GM23338 (cell line): ENCODE measurements at regions not wholly inside any gene's neighbourhood (a gene's known extent, or its start where the extent isn't known, plus 50 kb on each side); places are given as distances from the start of the nearest gene placed in this dataset.

Experiments used
- CREB1 ChIP-seq: fragments of 250-450 bp; sonication (Bioruptor Pico); IDR thresholded peaks from 2 replicates; pipeline ENCODE4 v1.5.0; 2020; ENCODE audit warnings: low read depth, mild to moderate bottlenecking, moderate library complexity
- NANOG ChIP-seq: IDR thresholded peaks from 2 replicates; pipeline ENCODE4 v1.6.1; 2016; ENCODE audit warnings: antibody characterized with exemption, borderline replicate concordance
- POLR2AphosphoS5 ChIP-seq: IDR thresholded peaks from 2 replicates; pipeline ENCODE4 v1.6.1; 2016; ENCODE audit warnings: antibody characterized with exemption, low read depth
- REST ChIP-seq: IDR thresholded peaks from one replicate; pipeline ENCODE4 v1.6.1; 2018; ENCODE audit warnings: antibody characterized with exemption; ENCODE audit not compliant: unreplicated experiment
- STAT1 ChIP-seq: IDR thresholded peaks from one replicate; pipeline ENCODE4 v1.6.1; 2016; ENCODE audit warnings: antibody characterized with exemption; ENCODE audit not compliant: unreplicated experiment
- TF ChIP-seq, protein P1 (sequence below): fragments of 250-450 bp; sonication (Bioruptor Pico); IDR thresholded peaks from 2 replicates; pipeline ENCODE4 v1.5.0; 2020; ENCODE audit warnings: mild to moderate bottlenecking, moderate library complexity
- TF ChIP-seq, protein P2 (sequence below), 2 experiments: fragments of 200-600 bp in 1 of 2; sonication (generic) in 1 of 2; conservative IDR thresholded peaks; 2 replicates each; pipeline versions ENCODE4 v1.5.1 to v1.6.1; 2016 to 2017; ENCODE audit warnings: antibody characterized with exemption in 2 of 2, low read depth in 2 of 2, mild to moderate bottlenecking in 2 of 2, moderate library complexity in 1 of 2

GRCh38 chr18:1993866-1994265, 577.4 kb downstream of the METTL4 start (continued):
- TF ChIP-seq, protein P1, sequence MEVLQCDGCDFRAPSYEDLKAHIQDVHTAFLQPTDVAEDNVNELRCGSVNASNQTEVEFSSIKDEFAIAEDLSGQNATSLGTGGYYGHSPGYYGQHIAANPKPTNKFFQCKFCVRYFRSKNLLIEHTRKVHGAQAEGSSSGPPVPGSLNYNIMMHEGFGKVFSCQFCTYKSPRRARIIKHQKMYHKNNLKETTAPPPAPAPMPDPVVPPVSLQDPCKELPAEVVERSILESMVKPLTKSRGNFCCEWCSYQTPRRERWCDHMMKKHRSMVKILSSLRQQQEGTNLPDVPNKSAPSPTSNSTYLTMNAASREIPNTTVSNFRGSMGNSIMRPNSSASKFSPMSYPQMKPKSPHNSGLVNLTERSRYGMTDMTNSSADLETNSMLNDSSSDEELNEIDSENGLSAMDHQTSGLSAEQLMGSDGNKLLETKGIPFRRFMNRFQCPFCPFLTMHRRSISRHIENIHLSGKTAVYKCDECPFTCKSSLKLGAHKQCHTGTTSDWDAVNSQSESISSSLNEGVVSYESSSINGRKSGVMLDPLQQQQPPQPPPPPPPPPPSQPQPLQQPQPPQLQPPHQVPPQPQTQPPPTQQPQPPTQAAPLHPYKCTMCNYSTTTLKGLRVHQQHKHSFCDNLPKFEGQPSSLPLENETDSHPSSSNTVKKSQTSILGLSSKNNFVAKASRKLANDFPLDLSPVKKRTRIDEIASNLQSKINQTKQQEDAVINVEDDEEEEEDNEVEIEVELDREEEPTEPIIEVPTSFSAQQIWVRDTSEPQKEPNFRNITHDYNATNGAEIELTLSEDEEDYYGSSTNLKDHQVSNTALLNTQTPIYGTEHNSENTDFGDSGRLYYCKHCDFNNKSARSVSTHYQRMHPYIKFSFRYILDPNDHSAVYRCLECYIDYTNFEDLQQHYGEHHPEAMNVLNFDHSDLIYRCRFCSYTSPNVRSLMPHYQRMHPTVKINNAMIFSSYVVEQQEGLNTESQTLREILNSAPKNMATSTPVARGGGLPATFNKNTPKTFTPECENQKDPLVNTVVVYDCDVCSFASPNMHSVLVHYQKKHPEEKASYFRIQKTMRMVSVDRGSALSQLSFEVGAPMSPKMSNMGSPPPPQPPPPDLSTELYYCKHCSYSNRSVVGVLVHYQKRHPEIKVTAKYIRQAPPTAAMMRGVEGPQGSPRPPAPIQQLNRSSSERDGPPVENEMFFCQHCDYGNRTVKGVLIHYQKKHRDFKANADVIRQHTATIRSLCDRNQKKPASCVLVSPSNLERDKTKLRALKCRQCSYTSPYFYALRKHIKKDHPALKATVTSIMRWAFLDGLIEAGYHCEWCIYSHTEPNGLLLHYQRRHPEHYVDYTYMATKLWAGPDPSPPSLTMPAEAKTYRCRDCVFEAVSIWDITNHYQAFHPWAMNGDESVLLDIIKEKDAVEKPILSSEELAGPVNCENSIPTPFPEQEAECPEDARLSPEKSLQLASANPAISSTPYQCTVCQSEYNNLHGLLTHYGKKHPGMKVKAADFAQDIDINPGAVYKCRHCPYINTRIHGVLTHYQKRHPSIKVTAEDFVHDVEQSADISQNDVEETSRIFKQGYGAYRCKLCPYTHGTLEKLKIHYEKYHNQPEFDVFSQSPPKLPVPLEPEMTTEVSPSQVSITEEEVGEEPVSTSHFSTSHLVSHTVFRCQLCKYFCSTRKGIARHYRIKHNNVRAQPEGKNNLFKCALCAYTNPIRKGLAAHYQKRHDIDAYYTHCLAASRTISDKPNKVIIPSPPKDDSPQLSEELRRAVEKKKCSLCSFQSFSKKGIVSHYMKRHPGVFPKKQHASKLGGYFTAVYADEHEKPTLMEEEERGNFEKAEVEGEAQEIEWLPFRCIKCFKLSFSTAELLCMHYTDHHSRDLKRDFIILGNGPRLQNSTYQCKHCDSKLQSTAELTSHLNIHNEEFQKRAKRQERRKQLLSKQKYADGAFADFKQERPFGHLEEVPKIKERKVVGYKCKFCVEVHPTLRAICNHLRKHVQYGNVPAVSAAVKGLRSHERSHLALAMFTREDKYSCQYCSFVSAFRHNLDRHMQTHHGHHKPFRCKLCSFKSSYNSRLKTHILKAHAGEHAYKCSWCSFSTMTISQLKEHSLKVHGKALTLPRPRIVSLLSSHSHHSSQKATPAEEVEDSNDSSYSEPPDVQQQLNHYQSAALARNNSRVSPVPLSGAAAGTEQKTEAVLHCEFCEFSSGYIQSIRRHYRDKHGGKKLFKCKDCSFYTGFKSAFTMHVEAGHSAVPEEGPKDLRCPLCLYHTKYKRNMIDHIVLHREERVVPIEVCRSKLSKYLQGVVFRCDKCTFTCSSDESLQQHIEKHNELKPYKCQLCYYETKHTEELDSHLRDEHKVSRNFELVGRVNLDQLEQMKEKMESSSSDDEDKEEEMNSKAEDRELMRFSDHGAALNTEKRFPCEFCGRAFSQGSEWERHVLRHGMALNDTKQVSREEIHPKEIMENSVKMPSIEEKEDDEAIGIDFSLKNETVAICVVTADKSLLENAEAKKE (CRISPR knock-in tag), result no peak
- TF ChIP-seq CREB1 (no peak), POLR2AphosphoS5 (no peak), STAT1 (no peak), REST (no peak), NANOG (no peak)
- TF ChIP-seq, protein P2, sequence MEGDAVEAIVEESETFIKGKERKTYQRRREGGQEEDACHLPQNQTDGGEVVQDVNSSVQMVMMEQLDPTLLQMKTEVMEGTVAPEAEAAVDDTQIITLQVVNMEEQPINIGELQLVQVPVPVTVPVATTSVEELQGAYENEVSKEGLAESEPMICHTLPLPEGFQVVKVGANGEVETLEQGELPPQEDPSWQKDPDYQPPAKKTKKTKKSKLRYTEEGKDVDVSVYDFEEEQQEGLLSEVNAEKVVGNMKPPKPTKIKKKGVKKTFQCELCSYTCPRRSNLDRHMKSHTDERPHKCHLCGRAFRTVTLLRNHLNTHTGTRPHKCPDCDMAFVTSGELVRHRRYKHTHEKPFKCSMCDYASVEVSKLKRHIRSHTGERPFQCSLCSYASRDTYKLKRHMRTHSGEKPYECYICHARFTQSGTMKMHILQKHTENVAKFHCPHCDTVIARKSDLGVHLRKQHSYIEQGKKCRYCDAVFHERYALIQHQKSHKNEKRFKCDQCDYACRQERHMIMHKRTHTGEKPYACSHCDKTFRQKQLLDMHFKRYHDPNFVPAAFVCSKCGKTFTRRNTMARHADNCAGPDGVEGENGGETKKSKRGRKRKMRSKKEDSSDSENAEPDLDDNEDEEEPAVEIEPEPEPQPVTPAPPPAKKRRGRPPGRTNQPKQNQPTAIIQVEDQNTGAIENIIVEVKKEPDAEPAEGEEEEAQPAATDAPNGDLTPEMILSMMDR (conservative IDR thresholded peaks at IDR 0.05; ENCODE audit: low read depth in 2 of 2), result no peak
